BLaER1 treated with 17β-estradiol and CSF1 and Interleukin-3, amounts not matched to agents 10 nM and 100 nM (cell line): ENCODE measurements at regions not wholly inside any gene's neighbourhood (a gene's known extent, or its start where the extent isn't known, plus 50 kb on each side); places are given as distances from the start of the nearest gene placed in this dataset.

ENCODE experiments used
- H3K27ac ChIP-seq, 11 experiments: shearing (Covaris generic); formaldehyde crosslinking; 2 replicates each; pipeline ENCODE4 v1.8.1; 2022
- H3K27me3 ChIP-seq, 11 experiments: shearing (Covaris generic); formaldehyde crosslinking; 2 replicates each; pipeline ENCODE4 v1.8.1; 2022
- H3K36me3 ChIP-seq, 11 experiments: shearing (Covaris generic); formaldehyde crosslinking; 2 replicates each; pipeline ENCODE4 v1.8.1; 2022
- H3K4me1 ChIP-seq, 10 experiments: shearing (Covaris generic); formaldehyde crosslinking; 2 replicates each; pipeline ENCODE4 v1.8.1; 2022
- H3K4me2 ChIP-seq, 11 experiments: shearing (Covaris generic); formaldehyde crosslinking; 2 replicates each; pipeline ENCODE4 v1.8.1; 2022
- H3K4me3 ChIP-seq, 10 experiments: shearing (Covaris generic); formaldehyde crosslinking; 2 replicates each; pipeline ENCODE4 v1.8.1; 2022
- H3K9ac ChIP-seq, 11 experiments: shearing (Covaris generic); formaldehyde crosslinking; 2 replicates each; pipeline ENCODE4 v1.8.1; 2022
- H3K9me3 ChIP-seq, 11 experiments: shearing (Covaris generic); formaldehyde crosslinking; replicated peaks in 1 of 11; 2 replicates each; pipeline ENCODE4 v1.8.1; 2022
- H4K20me1 ChIP-seq, 11 experiments: shearing (Covaris generic); formaldehyde crosslinking; 2 replicates each; pipeline ENCODE4 v1.8.1; 2022
- Cebpa-rat ChIP-seq, 11 experiments: shearing (Covaris generic); IDR thresholded peaks; 2 replicates each; pipeline ENCODE4 v1.8.1; 2022

DNA sequence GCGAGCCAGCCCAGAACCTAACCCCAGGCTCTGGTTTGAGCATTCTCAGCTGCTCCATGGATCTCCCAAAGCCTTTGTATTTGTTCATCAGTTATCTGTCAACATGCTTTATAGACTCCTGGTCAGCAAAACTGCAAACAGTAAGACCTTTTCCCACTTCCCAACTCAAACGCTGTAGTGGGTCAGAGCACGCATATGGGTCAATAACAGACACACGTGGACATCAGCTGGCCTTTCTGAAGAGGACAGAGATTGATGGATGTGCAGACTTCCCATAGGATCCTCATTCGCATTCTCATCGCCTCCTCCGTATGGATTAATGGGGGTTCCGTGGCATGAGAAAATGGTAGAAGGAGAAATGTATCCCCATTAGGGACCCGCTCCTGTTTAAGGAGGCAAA, 508.1 kb downstream of the EIPR1 start:
- H3K36me3 ChIP-seq = no peaks in the 10 kb centered on the region
- H4K20me1 ChIP-seq = no peaks in the 10 kb centered on the region; a peak in 1 of 22 replicates
- peaks cover 0 to 14% (median 8%) of the 10 kb centered on the region in 10 experiments; a peak in 16 of 20 replicates for H3K4me1 ChIP-seq
- H3K9ac ChIP-seq = no peak overlapping the region
- TF ChIP-seq Cebpa-rat (IDR thresholded peaks at IDR 0.05) = no peak
- H3K27ac ChIP-seq = no peak overlapping the region
- no peak overlapping the region for H3K4me2 ChIP-seq
- H3K9me3 ChIP-seq = no peaks in the 10 kb centered on the region
- no peak overlapping the region for H3K4me3 ChIP-seq
- H3K27me3 ChIP-seq = no peaks in the 10 kb centered on the region

DNA sequence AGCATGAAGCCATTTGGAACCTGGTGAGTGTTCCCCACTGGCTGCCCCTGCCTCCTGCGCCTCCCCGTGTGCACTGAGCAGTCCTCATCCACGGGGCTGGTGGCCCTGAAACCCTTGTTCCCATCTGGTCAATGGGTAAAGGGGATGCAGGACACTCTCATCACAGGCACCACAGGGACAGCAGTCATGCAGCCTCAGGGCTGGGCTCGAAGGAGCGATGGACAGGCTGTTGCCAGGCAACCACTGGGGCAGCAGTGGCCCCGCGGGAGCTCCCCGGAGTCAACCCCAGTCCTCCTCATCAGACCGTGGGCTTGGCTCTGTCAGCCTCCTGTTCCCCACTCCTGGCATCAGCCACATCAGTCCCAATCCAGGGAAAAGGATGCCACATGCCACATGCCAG, 509.5 kb downstream of the EIPR1 start:
- no peak overlapping the region for H3K9ac ChIP-seq
- no peak overlapping the region for H3K4me3 ChIP-seq
- no peak overlapping the region for H3K27ac ChIP-seq
- no peaks in the 10 kb centered on the region for H3K36me3 ChIP-seq
- H3K4me2 ChIP-seq = no peak overlapping the region
- no peaks in the 10 kb centered on the region for H3K27me3 ChIP-seq
- no peaks in the 10 kb centered on the region for H3K9me3 ChIP-seq
- H4K20me1 ChIP-seq = no peaks in the 10 kb centered on the region; a peak in 1 of 22 replicates
- peaks cover 0 to 10% (median under 1%) of the 10 kb centered on the region in 10 experiments; a peak in 5 of 20 replicates for H3K4me1 ChIP-seq
- no peak for TF ChIP-seq Cebpa-rat (IDR thresholded peaks at IDR 0.05)

DNA sequence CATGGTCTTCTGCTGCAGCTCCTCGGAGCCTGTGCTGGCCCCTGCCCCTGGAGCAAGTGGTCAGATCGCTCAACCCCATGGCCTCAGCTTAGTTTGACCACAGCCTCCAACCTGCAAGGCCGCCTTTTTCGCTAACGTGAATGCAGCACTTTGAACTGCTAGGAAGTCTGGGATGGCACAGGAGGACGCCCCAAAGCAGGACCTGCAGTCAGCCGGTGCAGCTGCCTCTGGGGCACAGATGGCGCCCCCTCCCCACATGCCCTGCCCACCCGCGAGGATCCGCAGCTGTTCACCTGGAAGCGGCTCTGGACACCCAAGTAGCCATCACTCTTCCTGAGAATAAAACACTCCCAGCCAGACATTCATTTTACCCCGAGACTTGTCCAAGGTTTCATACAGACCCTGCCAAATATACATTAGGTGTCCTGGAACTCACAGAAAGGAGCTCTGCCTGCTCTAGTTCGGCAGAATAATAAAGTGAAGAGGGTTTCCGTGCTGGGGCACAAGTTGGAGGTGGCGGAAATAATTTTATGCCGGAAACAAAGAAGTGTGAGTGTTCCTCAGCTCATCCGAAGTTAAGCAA, 510.1 kb downstream of the EIPR1 start:
- no peak for TF ChIP-seq Cebpa-rat (IDR thresholded peaks at IDR 0.05)
- Histone ChIP-seq H3K27ac (no peak overlapping the region), H3K4me1 (peaks cover 0 to 10% (median 0%) of the 10 kb centered on the region in 10 experiments; a peak in 1 of 20 replicates), H3K4me2 (no peak overlapping the region), H3K36me3 (no peaks in the 10 kb centered on the region), H3K27me3 (no peaks in the 10 kb centered on the region), H3K9ac (no peak overlapping the region), H3K4me3 (no peak overlapping the region), H4K20me1 (no peaks in the 10 kb centered on the region; a peak in 1 of 22 replicates), H3K9me3 (no peaks in the 10 kb centered on the region)

DNA sequence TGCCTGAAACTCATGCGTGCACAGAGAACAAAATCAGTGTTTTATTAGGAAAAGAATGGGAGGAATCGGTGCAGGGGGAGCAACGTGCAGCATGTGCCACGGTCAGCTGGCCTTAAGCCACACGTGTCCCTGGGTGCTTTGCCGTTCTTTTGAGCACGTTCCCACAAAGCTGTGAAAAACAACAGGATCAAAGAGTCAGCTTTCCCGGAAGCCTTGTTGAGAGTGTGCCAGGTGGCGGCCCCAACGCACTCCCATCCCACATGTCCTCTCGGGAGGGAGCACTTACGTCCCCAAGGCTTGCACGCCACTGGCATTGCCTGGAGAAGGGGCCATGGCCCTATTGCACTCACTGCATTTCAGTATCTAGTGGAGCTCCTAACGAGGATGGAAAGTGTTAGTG, 511.2 kb downstream of the EIPR1 start:
- no peak overlapping the region for H3K4me2 ChIP-seq
- no peak overlapping the region for H3K27ac ChIP-seq
- no peak overlapping the region for H3K4me3 ChIP-seq
- TF ChIP-seq Cebpa-rat (IDR thresholded peaks at IDR 0.05) = no peak
- H3K9ac ChIP-seq = no peak overlapping the region
- no peaks in the 10 kb centered on the region for H4K20me1 ChIP-seq
- H3K36me3 ChIP-seq = no peaks in the 10 kb centered on the region
- H3K9me3 ChIP-seq = no peaks in the 10 kb centered on the region
- H3K4me1 ChIP-seq = peaks cover 0 to 10% (median 0%) of the 10 kb centered on the region in 10 experiments; a peak in 1 of 20 replicates
- no peaks in the 10 kb centered on the region for H3K27me3 ChIP-seq

DNA sequence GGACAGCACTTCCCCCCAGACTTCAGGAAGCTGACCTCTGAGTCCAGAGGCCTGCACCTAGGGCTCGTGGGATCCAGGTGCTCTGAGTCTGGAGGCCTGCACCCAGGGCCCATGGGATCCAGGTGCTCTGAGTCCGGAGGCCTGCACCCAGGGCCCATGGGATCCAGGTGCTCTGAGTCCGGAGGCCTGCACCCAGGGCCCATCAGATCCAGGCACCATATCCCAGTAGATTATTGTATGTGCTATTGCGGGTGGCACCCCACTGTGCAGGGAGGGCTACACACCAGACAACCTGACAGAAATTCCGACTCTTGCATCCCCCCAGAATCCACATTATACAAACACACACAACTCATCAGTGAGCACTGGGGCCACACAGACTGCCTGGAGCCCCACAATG, 515.2 kb downstream of the EIPR1 start:
- Histone ChIP-seq H3K4me2 (no peak overlapping the region), H3K4me3 (no peak overlapping the region), H3K4me1 (0 out of 20 replicates have a peak, but pooled peaks cover 0 to 10% (median 0%) of the 10 kb centered on the region in 10 experiments), H3K27ac (no peak overlapping the region), H4K20me1 (no peaks in the 10 kb centered on the region), H3K36me3 (no peaks in the 10 kb centered on the region), H3K9me3 (no peaks in the 10 kb centered on the region), H3K9ac (no peak overlapping the region), H3K27me3 (no peaks in the 10 kb centered on the region)
- TF ChIP-seq Cebpa-rat (IDR thresholded peaks at IDR 0.05) = no peak

DNA sequence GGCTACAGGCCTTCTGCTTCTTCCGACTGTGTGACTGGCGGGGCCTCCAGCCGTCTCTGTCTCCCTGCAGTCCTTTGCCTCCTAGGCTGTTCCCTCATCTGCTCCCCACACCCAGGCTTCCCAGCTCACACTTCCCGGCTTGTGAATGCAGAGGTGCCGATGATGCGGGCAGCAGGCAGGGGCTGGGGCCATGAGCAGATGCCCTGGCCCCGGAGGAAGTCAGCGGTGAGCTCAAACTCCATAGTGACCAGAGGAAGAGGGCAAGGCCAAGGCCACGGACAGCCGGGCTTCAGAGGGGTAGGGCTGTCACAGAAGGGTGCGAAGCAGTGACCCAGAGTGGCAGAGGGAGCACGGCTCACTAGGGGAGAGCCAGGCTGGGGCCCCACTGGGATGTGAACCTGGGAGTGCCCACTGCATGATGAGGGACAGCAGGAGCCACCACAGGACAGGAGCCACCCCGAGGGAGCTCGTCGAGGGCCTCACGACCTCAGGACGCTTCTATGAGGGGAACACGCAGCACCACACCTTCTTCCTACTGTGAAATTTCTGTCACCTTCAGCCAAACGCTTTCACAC, 515.9 kb downstream of the EIPR1 start:
- Histone ChIP-seq H3K36me3 (no peaks in the 10 kb centered on the region), H3K4me1 (0 out of 20 replicates have a peak, but pooled peaks cover 0 to 10% (median 0%) of the 10 kb centered on the region in 10 experiments), H3K27ac (no peak overlapping the region), H3K9ac (no peak overlapping the region; a peak in 1 of 22 replicates), H3K4me2 (no peak overlapping the region), H3K9me3 (no peaks in the 10 kb centered on the region), H3K27me3 (no peaks in the 10 kb centered on the region), H3K4me3 (no peak overlapping the region), H4K20me1 (no peaks in the 10 kb centered on the region)
- TF ChIP-seq Cebpa-rat (IDR thresholded peaks at IDR 0.05) = no peak

DNA sequence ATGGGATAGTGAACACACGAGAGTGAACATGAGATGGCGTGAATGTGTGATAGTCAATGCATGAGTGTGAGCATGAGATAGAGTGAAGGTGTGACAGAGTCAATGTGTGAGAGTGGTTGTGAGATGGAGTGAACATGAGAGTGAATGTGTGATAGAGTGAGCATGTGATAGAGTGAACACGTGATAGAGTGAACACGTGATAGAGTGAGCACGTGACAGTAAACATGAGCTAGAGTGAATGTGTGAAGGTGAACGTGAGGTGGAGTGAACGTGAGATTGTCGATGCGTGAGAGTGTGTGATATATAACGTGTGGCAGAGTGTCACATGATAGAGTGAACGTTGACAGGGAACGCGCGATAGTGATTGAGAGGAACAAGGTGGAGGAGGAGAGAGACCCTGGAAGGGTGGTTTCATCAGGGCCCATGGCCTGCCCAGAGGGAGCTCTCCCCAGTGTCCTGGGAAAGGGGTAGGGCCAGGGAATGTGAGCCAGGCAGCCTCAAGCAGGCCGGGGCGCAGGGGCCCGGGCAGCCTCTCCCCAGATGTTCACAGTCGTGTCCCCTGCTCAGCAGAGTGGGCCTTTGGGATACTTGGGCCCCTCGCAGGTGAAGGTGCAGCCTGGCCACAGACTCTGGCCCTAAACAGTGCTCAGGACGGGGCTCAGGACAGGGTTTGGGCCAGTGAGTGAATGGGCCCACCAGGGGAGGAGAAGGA, 516.9 kb downstream of the EIPR1 start:
- TF ChIP-seq Cebpa-rat (IDR thresholded peaks at IDR 0.05) = no peak
- Histone ChIP-seq H3K9ac (no peak overlapping the region), H3K4me2 (no peak overlapping the region), H3K4me3 (no peak overlapping the region), H3K36me3 (no peaks in the 10 kb centered on the region), H3K27me3 (no peaks in the 10 kb centered on the region), H4K20me1 (no peaks in the 10 kb centered on the region), H3K9me3 (no peaks in the 10 kb centered on the region), H3K4me1 (0 out of 20 replicates have a peak, but pooled peaks cover 0 to 6% (median 0%) of the 10 kb centered on the region in 10 experiments), H3K27ac (no peak overlapping the region)

DNA sequence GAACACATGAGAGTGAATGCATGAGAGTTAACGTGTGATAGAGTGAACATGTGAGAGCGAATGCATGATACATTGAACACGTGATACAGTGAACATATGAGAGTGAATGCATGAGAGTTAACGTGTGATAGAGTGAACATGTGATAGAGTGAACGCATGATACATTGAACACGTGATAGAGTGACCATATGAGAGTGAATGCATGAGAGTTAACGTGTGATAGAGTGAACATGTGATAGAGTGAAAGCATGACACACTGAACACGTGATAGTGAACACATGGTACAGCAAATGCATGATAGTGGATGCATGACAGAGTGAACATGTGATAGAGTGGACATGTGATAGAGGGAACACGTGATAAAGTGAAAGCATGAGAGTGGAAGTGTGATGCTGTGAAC, 517.9 kb downstream of the EIPR1 start:
- no peaks in the 10 kb centered on the region for H4K20me1 ChIP-seq
- no peak overlapping the region for H3K4me2 ChIP-seq
- H3K36me3 ChIP-seq = no peaks in the 10 kb centered on the region
- no peaks in the 10 kb centered on the region for H3K27me3 ChIP-seq
- TF ChIP-seq Cebpa-rat (IDR thresholded peaks at IDR 0.05) = no peak
- no peak overlapping the region for H3K9ac ChIP-seq
- no peaks in the 10 kb centered on the region for H3K9me3 ChIP-seq
- 0 out of 20 replicates have a peak, but pooled peaks cover 0 to 6% (median 0%) of the 10 kb centered on the region in 10 experiments for H3K4me1 ChIP-seq
- no peak overlapping the region for H3K27ac ChIP-seq
- H3K4me3 ChIP-seq = no peak overlapping the region

DNA sequence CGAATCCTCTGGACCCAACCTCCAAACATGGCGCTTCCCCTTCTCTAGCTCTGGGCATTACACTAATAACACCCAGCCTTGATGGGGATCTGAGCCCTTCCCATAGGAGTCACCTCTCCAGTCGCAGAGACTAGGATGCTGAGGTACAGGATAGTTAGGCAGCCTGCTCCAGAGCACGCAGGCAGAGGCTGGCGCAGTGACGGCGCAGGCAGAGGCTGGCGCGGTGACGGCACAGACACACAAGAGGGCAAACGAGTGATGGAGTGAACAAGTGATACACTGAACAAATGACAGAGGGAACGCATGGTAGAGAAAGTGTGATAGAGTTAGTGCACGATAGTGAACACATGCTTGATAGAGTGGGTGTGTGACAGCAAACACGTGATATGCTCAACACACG, 518.5 kb downstream of the EIPR1 start:
- H3K4me1 ChIP-seq = 0 out of 20 replicates have a peak, but pooled peaks cover 0 to 2% (median 0%) of the 10 kb centered on the region in 10 experiments
- no peaks in the 10 kb centered on the region for H3K36me3 ChIP-seq
- H3K4me3 ChIP-seq = no peak overlapping the region
- H4K20me1 ChIP-seq = no peaks in the 10 kb centered on the region
- no peaks in the 10 kb centered on the region for H3K9me3 ChIP-seq
- no peak overlapping the region for H3K9ac ChIP-seq
- H3K27ac ChIP-seq = no peak overlapping the region
- H3K4me2 ChIP-seq = no peak overlapping the region
- H3K27me3 ChIP-seq = no peaks in the 10 kb centered on the region
- no peak for TF ChIP-seq Cebpa-rat (IDR thresholded peaks at IDR 0.05)
